IMR-90 (cell line): ENCODE measurements at regions not wholly inside any gene's neighbourhood (a gene's known extent, or its start where the extent isn't known, plus 50 kb on each side); places are given as distances from the start of the nearest gene placed in this dataset.

Experiments used
- ATAC-seq: fragments of 200-7000 bp; cut with Tn5 transposase; 2 replicates; pipeline ENCODE4 v1.9.1; 2020; ENCODE audit warnings: low read depth, mild to moderate bottlenecking, moderate library complexity
- BruUV-seq: library from RNA; stranded (reverse); fragments of 400-500 nt; replicated peaks from 2 replicates; lab custom pipeline; 2021; lab: Mats Ljungman, UMichigan
- CTCF ChIA-PET: fragments of 300-600 bp; formaldehyde crosslinking; extraction: SDS; loops from one replicate; lab custom pipeline; 2021; ENCODE audit warnings: antibody characterized with exemption; lab: Yijun Ruan, JAX
- POLR2A ChIA-PET: fragments of 300-600 bp; sonication (Branson Sonifier 250); formaldehyde crosslinking; loops from one replicate; lab custom pipeline; 2022; ENCODE audit warnings: antibody characterized with exemption; ENCODE audit not compliant: unreplicated experiment; lab: Charles Lee
- DNase-seq: peaks from one replicate; pipeline ENCODE4 v3.0.0; 2013
- H2AFZ ChIP-seq: replicated peaks from 2 replicates; pipeline ENCODE3; 2013; ENCODE audit warnings: low read length, mild to moderate bottlenecking; ENCODE audit not compliant: poor library complexity
- H2AK5ac ChIP-seq: 2 replicates; pipeline ENCODE4 v1.6.1; 2013; ENCODE audit warnings: low read depth, low read length, inconsistent platforms
- H2AK9ac ChIP-seq: replicated peaks from 2 replicates; pipeline ENCODE3; 2013; ENCODE audit warnings: mild to moderate bottlenecking, low read depth, low read length, moderate library complexity; ENCODE audit not compliant: poor library complexity
- H2BK120ac ChIP-seq: 2 replicates; pipeline ENCODE4 v1.6.1; 2013; ENCODE audit warnings: low read depth, low read length, inconsistent platforms
- H2BK15ac ChIP-seq: 3 replicates; pipeline ENCODE4 v1.6.1; 2013; ENCODE audit warnings: low read depth, low read length, inconsistent platforms
- H2BK20ac ChIP-seq: 2 replicates; pipeline ENCODE4 v1.6.1; 2013; ENCODE audit warnings: low read depth, mild to moderate bottlenecking, inconsistent platforms, low read length, moderate library complexity
- H2BK5ac ChIP-seq: 2 replicates; pipeline ENCODE4 v1.6.1; 2013; ENCODE audit warnings: mild to moderate bottlenecking, low read depth, low read length, inconsistent platforms; ENCODE audit not compliant: poor library complexity, severe bottlenecking
- H3K14ac ChIP-seq: replicated peaks from 2 replicates; pipeline ENCODE4 v1.6.1; 2013; ENCODE audit warnings: low read depth, low read length, inconsistent platforms
- H3K18ac ChIP-seq: 2 replicates; pipeline ENCODE4 v1.6.1; 2013; ENCODE audit warnings: low read depth, low read length, control low read depth
- H3K23ac ChIP-seq: 2 replicates; pipeline ENCODE4 v1.6.1; 2013; ENCODE audit warnings: low read depth, low read length, inconsistent platforms
- H3K27ac ChIP-seq: 2 replicates; pipeline ENCODE4 v1.5.1; 2013; ENCODE audit warnings: mild to moderate bottlenecking, control low read depth, low read length; ENCODE audit not compliant: insufficient read depth
- H3K27me3 ChIP-seq: 2 replicates; pipeline ENCODE4 v1.6.1; 2013; ENCODE audit warnings: low read length; ENCODE audit not compliant: control insufficient read depth, insufficient read depth
- H3K36me3 ChIP-seq: 2 replicates; pipeline ENCODE4 v1.6.1; 2013; ENCODE audit warnings: low read length, mixed read lengths; ENCODE audit not compliant: control insufficient read depth, insufficient read depth
- H3K4ac ChIP-seq: 2 replicates; pipeline ENCODE4 v1.6.1; 2013; ENCODE audit warnings: low read depth, low read length, inconsistent platforms
- H3K4me1 ChIP-seq: 2 replicates; pipeline ENCODE4 v1.6.1; 2013; ENCODE audit warnings: low read length, mixed read lengths; ENCODE audit not compliant: control insufficient read depth, insufficient read depth
- H3K4me2 ChIP-seq: 2 replicates; pipeline ENCODE4 v1.6.1; 2013; ENCODE audit warnings: low read depth, mild to moderate bottlenecking, control low read depth, low read length, moderate library complexity
- H3K4me3 ChIP-seq: 2 replicates; pipeline ENCODE4 v1.5.1; 2013; ENCODE audit warnings: low read depth, mild to moderate bottlenecking, control low read depth, low read length, moderate library complexity; ENCODE audit not compliant: insufficient read depth
- H3K56ac ChIP-seq: 2 replicates; pipeline ENCODE4 v1.6.1; 2013; ENCODE audit warnings: low read length, inconsistent platforms; ENCODE audit not compliant: insufficient read depth; ENCODE audit errors: extremely low read depth
- H3K79me1 ChIP-seq, 2 experiments: 2 replicates each; pipeline ENCODE4 v1.6.1; 2013; ENCODE audit warnings: low read length in 2 of 2, inconsistent platforms in 1 of 2, low read depth in 1 of 2
- H3K9ac ChIP-seq: 2 replicates; pipeline ENCODE4 v1.6.1; 2013; ENCODE audit warnings: low read depth, low read length, control low read depth
- H3K9me1 ChIP-seq: 2 replicates; pipeline ENCODE4 v1.6.1; 2013; ENCODE audit warnings: low read length, inconsistent platforms; ENCODE audit not compliant: insufficient read depth
- H3K9me3 ChIP-seq: 2 replicates; pipeline ENCODE4 v1.6.1; 2013; ENCODE audit warnings: low read length; ENCODE audit not compliant: control insufficient read depth, insufficient read depth
- H4K20me1 ChIP-seq: 2 replicates; pipeline ENCODE4 v1.6.1; 2013; ENCODE audit warnings: low read length, inconsistent platforms; ENCODE audit not compliant: insufficient read depth
- H4K5ac ChIP-seq: 2 replicates; pipeline ENCODE4 v1.6.1; 2013; ENCODE audit warnings: mild to moderate bottlenecking, low read depth, low read length, control low read depth
- H4K8ac ChIP-seq, 2 experiments: 2 replicates each; pipeline ENCODE4 v1.6.1; 2013; ENCODE audit warnings: low read depth in 2 of 2, low read length in 2 of 2, control low read depth in 1 of 2, inconsistent platforms in 1 of 2
- H4K91ac ChIP-seq: 2 replicates; pipeline ENCODE4 v1.6.1; 2013; ENCODE audit warnings: low read depth, low read length, inconsistent platforms; ENCODE audit not compliant: insufficient read depth
- CEBPB ChIP-seq: IDR thresholded peaks from 2 replicates; pipeline ENCODE4 v1.6.1; 2012; ENCODE audit warnings: low read depth, low read length, improper control_type of control experiment
- MAZ ChIP-seq: IDR thresholded peaks from 2 replicates; pipeline ENCODE4 v1.6.1; 2012; ENCODE audit warnings: low read depth, mild to moderate bottlenecking, low read length, improper control_type of control experiment, moderate library complexity, borderline replicate concordance
- RFX5 ChIP-seq: IDR thresholded peaks from 2 replicates; pipeline ENCODE4 v1.8.0; 2012; ENCODE audit warnings: low read depth, mild to moderate bottlenecking, low read length, moderate library complexity
- WGBS, 2 experiments: methylation state at CpG; one replicate each; pipeline versions ENCODE4 v1.1.5 to v1.1.7; 2013; ENCODE audit warnings: missing lambda C conversion rate in 2 of 2; ENCODE audit not compliant: insufficient read length in 1 of 2; ENCODE audit errors: extremely low coverage in 2 of 2; 5-methylcytosine and 5-hydroxymethylcytosine counted together
- dilution Hi-C: fragments of 300-500 bp; cut with HindIII; formaldehyde crosslinking; loops from one replicate; pipeline ENCODE4 v1.14.3; 2018; ENCODE audit warnings: low sequenced_read_pairs; ENCODE audit not compliant: unreplicated experiment
- in situ Hi-C: fragments of 300-500 bp; cut with MboI; formaldehyde crosslinking; loops from 3 replicates; pipeline ENCODE4 v1.14.3; 2019; ENCODE audit warnings: low sequenced_read_pairs, inconsistent platforms, mixed read lengths
- intact Hi-C: fragments of 100-400 bp; cut with micrococcal nuclease; formaldehyde crosslinking; loops from 2 replicates; pipeline ENCODE4 v1.10.0; 2022

- no TSS peak for BruUV-seq
- Histone ChIP-seq H2BK15ac (no peak overlapping the region), H3K4me3 (no peak overlapping the region), H2BK5ac (no peak overlapping the region), H2BK120ac (no peak overlapping the region), H3K9me1 (no peaks in the 10 kb centered on the region), H3K23ac (no peak overlapping the region), H3K56ac (no peak overlapping the region), H3K14ac (no peak overlapping the region), H4K5ac (no peak overlapping the region), H3K4ac (no peak overlapping the region), H4K8ac (no peak overlapping the region), H3K27ac (no peak overlapping the region), H2BK20ac (no peak overlapping the region), H4K20me1 (no peaks in the 10 kb centered on the region), H3K9me3 (no peaks in the 10 kb centered on the region), H2AK9ac (no peak overlapping the region), H2AFZ (no peak overlapping the region), H2AK5ac (no peak overlapping the region), H3K36me3 (no peaks in the 10 kb centered on the region), H3K9ac (no peak overlapping the region), H3K27me3 (no peaks in the 10 kb centered on the region; the same call in 1 of the 2 replicates), H3K4me1 (peaks cover 4% of the 10 kb centered on the region; the same call in 1 of the 2 replicates), H3K18ac (no peak overlapping the region), H4K91ac (no peak overlapping the region), H3K79me1 (no peaks in the 10 kb centered on the region), H3K4me2 (no peak overlapping the region)
- ChIA-PET CTCF (no interaction called here), POLR2A (no interaction called here)
- dilution Hi-C loops (no loop called here), intact Hi-C loops (no loop called here), in situ Hi-C loops (no loop called here)
- no CpG with 5 or more reads among the region's 4 CpGs for WGBS, 2 experiments
- TF ChIP-seq RFX5 (no peak), MAZ (no peak), CEBPB (peak; percentile 44; the same call in 1 of the 2 replicates)
- no peak for ATAC-seq
- no peak for DNase-seq
Measured at GRCh38 chr2:9153643-9153980, 53.0 kb upstream of the ASAP2 start.
